Heart left ventricle (tissue), 16 donors: ENCODE measurements at regions not wholly inside any gene's neighbourhood (a gene's known extent, or its start where the extent isn't known, plus 50 kb on each side); places are given as distances from the start of the nearest gene placed in this dataset.

Source experiments
- ATAC-seq, 4 donors: fragments of 200-7000 bp; cut with Tn5 transposase; one replicate each; pipeline ENCODE4 v1.9.1; 2020 to 2022; ENCODE audit warnings: moderate library complexity in 4 of 4, mild to moderate bottlenecking in 3 of 4, moderate number of reproducible peaks in 1 of 4
- DNase-seq, 5 donors: peaks; one replicate each; pipeline ENCODE4 v3.0.0-alpha.2; 2020
- H3K27ac ChIP-seq, 12 donors: fragments of 200-600 bp; sonication (generic) in 4 of 12; one replicate each; pipeline versions ENCODE4 v1.5.0 to v1.8.0; 2016 to 2022; ENCODE audit warnings: mild to moderate bottlenecking in 2 of 12
- H3K27me3 ChIP-seq, 9 donors: fragments of 200-600 bp; sonication (generic) in 2 of 9; one replicate each; pipeline versions ENCODE4 v1.5.1 to v1.8.0; 2016 to 2022; ENCODE audit warnings: mild to moderate bottlenecking in 3 of 9
- H3K36me3 ChIP-seq, 9 donors: fragments of 200-600 bp; sonication (generic) in 2 of 9; one replicate each; pipeline versions ENCODE4 v1.5.0 to v1.8.0; 2018 to 2022; ENCODE audit warnings: mild to moderate bottlenecking in 2 of 9
- H3K4me1 ChIP-seq, 12 donors: fragments of 200-600 bp; sonication (generic) in 4 of 12; one replicate each; pipeline versions ENCODE4 v1.5.0 to v1.8.0; 2016 to 2022; ENCODE audit warnings: mild to moderate bottlenecking in 3 of 12
- H3K4me3 ChIP-seq, 12 donors: fragments of 200-600 bp; sonication (generic) in 4 of 12; one replicate each; pipeline versions ENCODE4 v1.5.0 to v1.8.0; 2017 to 2022; ENCODE audit warnings: mild to moderate bottlenecking in 9 of 12, moderate library complexity in 4 of 12
- H3K9me3 ChIP-seq, 12 donors: fragments of 200-600 bp; sonication (generic) in 4 of 12; one replicate each; pipeline versions ENCODE4 v1.5.0 to v1.8.0; 2016 to 2022; ENCODE audit warnings: mild to moderate bottlenecking in 1 of 12
- CTCF ChIP-seq, 12 donors: fragments of 200-600 bp; sonication (generic) in 4 of 12; IDR thresholded peaks; one replicate each; pipeline versions ENCODE4 v1.5.0 to v1.8.0; 2018 to 2022; ENCODE audit warnings: antibody characterized with exemption in 12 of 12, mild to moderate bottlenecking in 5 of 12
- POLR2A ChIP-seq, 2 donors: fragments of 450-650 bp; IDR thresholded peaks; one replicate each; pipeline ENCODE4 v1.6.1; 2017; ENCODE audit warnings: antibody characterized with exemption in 2 of 2, mild to moderate bottlenecking in 2 of 2, moderate library complexity in 2 of 2
- WGBS, 4 donors: extraction: QIAGEN DNeasy Blood & Tissue Kit in 2 of 4; methylation state at CpG; one replicate each; pipeline versions ENCODE4 v1.1.5 to v1.1.7; 2013 to 2018; 5-methylcytosine and 5-hydroxymethylcytosine counted together
- intact Hi-C, 10 donors: fragments of 100-400 bp; cut with DNase I; formaldehyde crosslinking; loops; one replicate each; pipeline versions ENCODE4 v1.11.1 to v1.14.2; 2022
- donor health status: ischemic (EF 13 %, LVEDD 7.1; RV severe dilation, severe dysfunction).
- donor health status: healthy with polysubstance abuse.
- donor health status: DM: no; HTN: yes; CAD: no.
- donor health status: DM: no; HTN: no; CAD: no.
- donor health status: ischemic (EF 25% LVEDD 6.9; RV normal size, moderate dysfunction).
- donor health status: ischemic (EF 25% LVEDD 5.7; RV mildly dilated, moderate dysfunction).
- donor health status: healthy.
- donor health status: DM: yes; HTN: yes; CAD: no.
- donor health status: ischemic (EF 35%, LVEDD 5.7; RV mildly dilated, moderate dysfunction).
- donor health status: nonischemic (EF 11% LVEDD 7.7; RV severe dilation, severe dysfunction).
- donor health status: DM: yes; HTN: yes; CAD: no.
- donor health status: PGD.
- donor health status: ischemic (EF 29% LVEDD 5.4; RV normal size, mild dysfunction).
- donor health status: nonischemic (EF 23%, LVEDD 6.1; RV moderate dilation, normal function).

GRCh38 chr18:25950321-25950720 is 140.1 kb downstream of the SS18 start:
- 71 to 84% (median 77%) methylated on average over 2 of the region's 2 CpGs for WGBS, 4 donors
- Histone ChIP-seq H3K27ac (no peak overlapping the region), H3K4me1 (peaks cover 0 to 6% (median 0%) of the 10 kb centered on the region in 12 donors), H3K4me3 (no peak overlapping the region), H3K27me3 (no peaks in the 10 kb centered on the region), H3K36me3 (no peaks in the 10 kb centered on the region), H3K9me3 (peaks cover 0 to 5% (median 0%) of the 10 kb centered on the region in 12 donors)
- no peak for TF ChIP-seq CTCF (IDR thresholded peaks at IDR 0.05)
- no peak for TF ChIP-seq POLR2A (IDR thresholded peaks at IDR 0.05)
- ATAC-seq (no peak), DNase-seq (no peak)
- intact Hi-C loops: no loop called here

GRCh38 chr18:25946540-25946939 is 143.9 kb downstream of the SS18 start:
- 76 to 89% (median 80%) methylated on average over 1 of the region's 1 CpG for WGBS, 4 donors

GRCh38 chr18:25935356-25935755 is 155.1 kb downstream of the SS18 start:
- DNase-seq (no peak), ATAC-seq (no peak)
- Histone ChIP-seq H3K9me3 (peaks cover 0 to 4% (median 0%) of the 10 kb centered on the region in 12 donors), H3K27me3 (no peaks in the 10 kb centered on the region), H3K4me3 (no peak overlapping the region), H3K36me3 (no peaks in the 10 kb centered on the region), H3K27ac (no peak overlapping the region), H3K4me1 (no peaks in the 10 kb centered on the region)
- TF ChIP-seq CTCF (IDR thresholded peaks at IDR 0.05) (no peak), POLR2A (IDR thresholded peaks at IDR 0.05) (no peak)
- WGBS, 4 donors: 91 to 96% (median 93%) methylated on average over 1 of the region's 1 CpG
- intact Hi-C loops: no loop called here

More at GRCh38 chr18:25946540-25946939, 143.9 kb downstream of the SS18 start:
- peaks cover 0 to 5% (median 0%) of the 10 kb centered on the region in 12 donors for H3K9me3 ChIP-seq
- no peak overlapping the region for H3K4me3 ChIP-seq
- H3K27ac ChIP-seq: no peak overlapping the region
- H3K4me1 ChIP-seq: no peaks in the 10 kb centered on the region
- TF ChIP-seq CTCF (IDR thresholded peaks at IDR 0.05) (no peak), POLR2A (IDR thresholded peaks at IDR 0.05) (no peak)
- H3K36me3 ChIP-seq: no peaks in the 10 kb centered on the region
- intact Hi-C loops: loop anchor here in 1 of 10 donors (10.0 kb wide), 1 partner anchor 58 kb away; no protein-coding TSS in a partner anchor
- no peak for ATAC-seq
- no peak for DNase-seq
- H3K27me3 ChIP-seq: no peaks in the 10 kb centered on the region

- Histone ChIP-seq H3K27me3 (no peaks in the 10 kb centered on the region), H3K36me3 (no peaks in the 10 kb centered on the region), H3K27ac (no peak overlapping the region), H3K4me1 (no peaks in the 10 kb centered on the region), H3K9me3 (no peaks in the 10 kb centered on the region), H3K4me3 (no peak overlapping the region)
- no peak for DNase-seq
- intact Hi-C loops: no loop called here
- WGBS, 4 donors: 96 to 99% (median 96%) methylated on average over 1 of the region's 1 CpG
- TF ChIP-seq CTCF (IDR thresholded peaks at IDR 0.05) (no peak), POLR2A (IDR thresholded peaks at IDR 0.05) (no peak)
- ATAC-seq: no peak
These were observed 159.3 kb downstream of the SS18 start for GRCh38 chr18:25931126-25931525.
